ENCODE measurements at regions not wholly inside any gene's neighbourhood (a gene's known extent, or its start where the extent isn't known, plus 50 kb on each side); places are given as distances from the start of the nearest gene placed in this dataset.
A peak's percentile ranks its signal among the peaks of the same experiment; 100 is the strongest.

GRCh38 chr12:45130881-45131281 is 80.0 kb upstream of the DBX2 start:
- DNase-seq (ENCODE audit: low spot score) = peak; percentile 83
- no peaks in the 10 kb centered on the region for H3K4me1 ChIP-seq (ENCODE audit: insufficient read depth)
- no peaks in the 10 kb centered on the region for H3K79me2 ChIP-seq (replicated peaks; ENCODE audit: insufficient read depth)
- peaks cover 13% of the 10 kb centered on the region for H3K4me1 Mint-ChIP-seq
- H3K9me3 Mint-ChIP-seq = no peaks in the 10 kb centered on the region; the same call in 2 of the 3 replicates
- peaks cover 2% of the 10 kb centered on the region for H3K27me3 Mint-ChIP-seq (ENCODE audit: insufficient read depth, low read depth, poor library complexity)
- H3K36me3 Mint-ChIP-seq (ENCODE audit: low read depth) = no peaks in the 10 kb centered on the region
- H3K36me3 ChIP-seq (ENCODE audit: insufficient read depth) = no peaks in the 10 kb centered on the region
- no peak for TF ChIP-seq ZNF114 (CRISPR knock-in tag; IDR thresholded peaks at IDR 0.05)
- TF ChIP-seq NANOG (IDR thresholded peaks at IDR 0.05; ENCODE audit: borderline replicate concordance) = no peak
- TF ChIP-seq JUNB (IDR thresholded peaks at IDR 0.05; ENCODE audit: unreplicated experiment) = no peak
- peak; percentile 92 to 94 for TF ChIP-seq CTCF (conservative IDR thresholded peaks at IDR 0.05; ENCODE audit: low read depth in 2 of 2)
- no peak for TF ChIP-seq CREB1 (CRISPR knock-in tag; IDR thresholded peaks at IDR 0.05; ENCODE audit: low read depth)
- TF ChIP-seq REST (IDR thresholded peaks at IDR 0.05; ENCODE audit: unreplicated experiment) = no peak
- no peak for TF ChIP-seq POLR2AphosphoS5 (IDR thresholded peaks at IDR 0.05; ENCODE audit: low read depth)
- H3K27me3 ChIP-seq (ENCODE audit: insufficient read depth) = no peaks in the 10 kb centered on the region
- peak; percentile 93 for ATAC-seq
- H3K27ac ChIP-seq (ENCODE audit: low read depth) = no peak overlapping the region
- no peak overlapping the region for H2AFZ ChIP-seq
- H4K20me1 ChIP-seq (replicated peaks; ENCODE audit: insufficient read depth) = no peaks in the 10 kb centered on the region
- H3K4me3 Mint-ChIP-seq = no peak overlapping the region
- no peak overlapping the region for H3K4me2 ChIP-seq
- no peak overlapping the region for H3K4me3 ChIP-seq
- no peaks in the 10 kb centered on the region for H3F3A ChIP-seq (replicated peaks; ENCODE audit: low read depth)
- H3K27ac Mint-ChIP-seq = no peak overlapping the region
- H3K9me2 ChIP-seq (ENCODE audit: insufficient read depth) = no peaks in the 10 kb centered on the region

GRCh38 chr12:45131506-45131905 is 80.6 kb upstream of the DBX2 start:
- H3K9me3 Mint-ChIP-seq = no peaks in the 10 kb centered on the region; the same call in 2 of the 3 replicates
- H3K27me3 ChIP-seq (ENCODE audit: insufficient read depth) = no peaks in the 10 kb centered on the region
- no peak overlapping the region for H3K4me3 Mint-ChIP-seq
- H3K36me3 ChIP-seq (ENCODE audit: insufficient read depth) = no peaks in the 10 kb centered on the region
- no peaks in the 10 kb centered on the region for H4K20me1 ChIP-seq (replicated peaks; ENCODE audit: insufficient read depth)
- no peak for ATAC-seq
- peak overlapping the region; percentile 60; the same call in 1 of the 2 replicates for H2AFZ ChIP-seq
- H3K4me1 ChIP-seq (ENCODE audit: insufficient read depth) = no peaks in the 10 kb centered on the region
- H3K9me2 ChIP-seq (ENCODE audit: insufficient read depth) = no peaks in the 10 kb centered on the region
- no peak overlapping the region; the same call in 1 of the 2 replicates for H3K27ac Mint-ChIP-seq
- H3F3A ChIP-seq (replicated peaks; ENCODE audit: low read depth) = no peaks in the 10 kb centered on the region
- no peak overlapping the region for H3K4me2 ChIP-seq
- H3K4me3 ChIP-seq = no peak overlapping the region
- H3K27ac ChIP-seq (ENCODE audit: low read depth) = no peak overlapping the region
- no peak for DNase-seq (ENCODE audit: low spot score)
- H3K79me2 ChIP-seq (replicated peaks; ENCODE audit: insufficient read depth) = no peaks in the 10 kb centered on the region
- H3K27me3 Mint-ChIP-seq (ENCODE audit: insufficient read depth, low read depth, poor library complexity) = peaks cover 2% of the 10 kb centered on the region
- H3K36me3 Mint-ChIP-seq (ENCODE audit: low read depth) = no peaks in the 10 kb centered on the region
- TF ChIP-seq JUNB (IDR thresholded peaks at IDR 0.05; ENCODE audit: unreplicated experiment) = no peak
- TF ChIP-seq CREB1 (CRISPR knock-in tag; IDR thresholded peaks at IDR 0.05; ENCODE audit: low read depth) = no peak
- no peak for TF ChIP-seq ZNF114 (CRISPR knock-in tag; IDR thresholded peaks at IDR 0.05)
- H3K4me1 Mint-ChIP-seq = peaks cover 13% of the 10 kb centered on the region

All from GM23338 (cell line).